B cell (primary cell): ENCODE measurements at regions not wholly inside any gene's neighbourhood (a gene's known extent, or its start where the extent isn't known, plus 50 kb on each side); places are given as distances from the start of the nearest gene placed in this dataset.

Experiments
- ATAC-seq: fragments of 200-7000 bp; cut with Tn5 transposase; one replicate; pipeline ENCODE4 v1.10.0; 2021; ENCODE audit warnings: low read depth, mild to moderate bottlenecking, moderate number of reproducible peaks, moderate library complexity
- CTCF ChIA-PET: fragments of 350-600 bp; sonication (Branson Sonifier 250); formaldehyde crosslinking; loops from one replicate; lab custom pipeline; 2021; ENCODE audit warnings: antibody characterized with exemption, inconsistent platforms; lab: Charles Lee
- POLR2A ChIA-PET: fragments of 350-600 bp; sonication (Branson Sonifier 250); formaldehyde crosslinking; loops from one replicate; lab custom pipeline; 2021; ENCODE audit warnings: antibody characterized with exemption; lab: Charles Lee
- DNase-seq: peaks from one replicate; pipeline ENCODE4 v3.0.0; 2013
- H2AFZ ChIP-seq: 2 replicates; pipeline ENCODE4 v1.6.1; 2012; ENCODE audit warnings: mild to moderate bottlenecking, low read depth, low read length; ENCODE audit not compliant: insufficient read depth, poor library complexity, severe bottlenecking
- H3K27ac ChIP-seq, 2 donors: 1 replicate in 1 of 2; 2 replicates in 1 of 2; pipeline ENCODE4 v1.5.1; 2012 to 2013; ENCODE audit warnings: low read length in 2 of 2, mild to moderate bottlenecking in 2 of 2, moderate library complexity in 1 of 2
- H3K27me3 ChIP-seq, 4 experiments: fragments of 200-600 bp in 1 of 4; sonication (generic) in 1 of 4; replicated peaks in 1 of 4; 1 replicate in 2 of 4; 2 replicates in 2 of 4; pipeline versions ENCODE4 v1.6.1 to v1.7.0; 2013 to 2016; ENCODE audit warnings: low read length in 3 of 4, mild to moderate bottlenecking in 2 of 4, mixed read lengths in 1 of 4, moderate library complexity in 1 of 4; ENCODE audit not compliant: insufficient read depth in 4 of 4, control insufficient read depth in 3 of 4; ENCODE audit errors: control extremely low read depth in 1 of 4
- H3K36me3 ChIP-seq, 2 experiments: replicated peaks in 1 of 2; 1 replicate in 1 of 2; 2 replicates in 1 of 2; pipeline versions ENCODE4 v1.6.1 to v1.7.1; 2013; ENCODE audit warnings: low read length in 1 of 2; ENCODE audit not compliant: insufficient read depth in 2 of 2, control insufficient read depth in 1 of 2; ENCODE audit errors: control extremely low read depth in 1 of 2, extremely low read depth in 1 of 2
- H3K4me1 ChIP-seq, 2 donors: fragments of 200-600 bp in 1 of 2; sonication (generic) in 1 of 2; 1 replicate in 1 of 2; 2 replicates in 1 of 2; pipeline versions ENCODE4 v1.5.1 to v1.6.1; 2013 to 2017; ENCODE audit warnings: low read length in 2 of 2; ENCODE audit not compliant: control insufficient read depth in 2 of 2, insufficient read depth in 2 of 2
- H3K4me2 ChIP-seq: replicated peaks from 2 replicates; pipeline ENCODE3; 2012; ENCODE audit warnings: mild to moderate bottlenecking, low read depth, low read length; ENCODE audit not compliant: poor library complexity, severe bottlenecking
- H3K4me3 ChIP-seq, 5 experiments: fragments of 200-600 bp in 1 of 5; sonication (generic) in 1 of 5; 1 replicate in 3 of 5; 2 replicates in 2 of 5; pipeline versions ENCODE4 v1.5.1 to v1.7.0; 2011 to 2016; ENCODE audit warnings: low read length in 4 of 5, mild to moderate bottlenecking in 4 of 5, low read depth in 2 of 5, control low read depth in 1 of 5, moderate library complexity in 1 of 5; ENCODE audit not compliant: insufficient read depth in 1 of 5; ENCODE audit errors: control extremely low read depth in 1 of 5, extremely low read depth in 1 of 5
- H3K79me2 ChIP-seq: fragments of 200-600 bp; sonication (generic); one replicate; pipeline ENCODE4 v1.6.0; 2016; ENCODE audit warnings: low read length; ENCODE audit not compliant: control insufficient read depth, insufficient read depth
- H3K9ac ChIP-seq: fragments of 200-600 bp; sonication (generic); 2 replicates; pipeline ENCODE4 v1.6.1; 2017; ENCODE audit warnings: mild to moderate bottlenecking, low read length, moderate library complexity
- H3K9me3 ChIP-seq, 3 donors: one replicate each; pipeline versions ENCODE4 v1.6.1 to v1.7.1; 2013; ENCODE audit warnings: low read length in 2 of 3; ENCODE audit not compliant: control insufficient read depth in 2 of 3, insufficient read depth in 1 of 3; ENCODE audit errors: control extremely low read depth in 1 of 3
- H4K20me1 ChIP-seq: 2 replicates; pipeline ENCODE4 v1.6.0; 2012; ENCODE audit warnings: mild to moderate bottlenecking, low read length; ENCODE audit not compliant: insufficient read depth, control insufficient read depth, poor library complexity, severe bottlenecking
- H3K27ac Mint-ChIP-seq: one replicate; pipeline ENCODE4 v1.8.0; 2021; ENCODE audit warnings: mixed read lengths
- H3K27me3 Mint-ChIP-seq: one replicate; pipeline ENCODE4 v1.8.0; 2021; ENCODE audit warnings: mixed read lengths
- H3K4me1 Mint-ChIP-seq: one replicate; pipeline ENCODE4 v1.8.0; 2021; ENCODE audit warnings: mixed read lengths
- H3K4me3 Mint-ChIP-seq: one replicate; pipeline ENCODE4 v1.8.0; 2021; ENCODE audit warnings: mixed read lengths
- H3K9me3 Mint-ChIP-seq: one replicate; pipeline ENCODE4 v1.8.0; 2022; ENCODE audit warnings: mixed read lengths; ENCODE audit not compliant: insufficient read depth
- EZH2 ChIP-seq: IDR thresholded peaks from 2 replicates; pipeline ENCODE4 v1.6.1; 2012; ENCODE audit warnings: borderline replicate concordance, low read depth, mild to moderate bottlenecking, moderate library complexity, low read length; ENCODE audit not compliant: insufficient read depth, poor library complexity, severe bottlenecking
- WGBS: methylation state at CpG from one replicate; pipeline ENCODE4 v1.1.5; 2013; ENCODE audit warnings: missing lambda C conversion rate; ENCODE audit not compliant: insufficient coverage; 5-methylcytosine and 5-hydroxymethylcytosine counted together
- intact Hi-C: fragments of 100-400 bp; cut with micrococcal nuclease; formaldehyde crosslinking; loops from one replicate; pipeline ENCODE4 v1.10.0; 2022
- TF ChIP-seq, protein P1 (sequence below): fragments of 200-600 bp; IDR thresholded peaks from one replicate; pipeline ENCODE4 v1.8.0; 2022; ENCODE audit warnings: antibody characterized with exemption, mild to moderate bottlenecking

DNA sequence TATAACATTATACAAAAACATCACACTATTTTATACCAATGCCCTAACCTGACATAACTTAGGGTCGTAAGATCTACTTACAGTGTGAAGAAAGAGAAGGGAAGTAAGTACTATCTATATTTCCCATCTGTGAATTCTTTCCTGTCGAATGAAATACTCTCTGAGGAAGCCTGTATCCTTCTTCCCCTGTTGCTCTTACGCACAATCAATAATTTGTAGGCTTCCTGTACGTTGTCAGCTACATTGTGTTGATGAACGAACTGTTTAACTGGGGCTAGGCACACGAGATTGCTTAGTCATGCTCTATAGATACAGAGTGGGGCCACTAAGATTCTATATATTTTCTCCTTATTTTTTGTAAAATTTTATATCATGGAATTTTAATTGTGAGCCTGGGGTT is 1125.0 kb upstream of the CELF4 start:
- CTCF ChIA-PET, result no interaction called here
- no peaks in the 10 kb centered on the region for H3K9me3 ChIP-seq
- no peaks in the 10 kb centered on the region for H4K20me1 ChIP-seq
- no peaks in the 10 kb centered on the region for H3K27me3 ChIP-seq
- H3K9ac ChIP-seq, result no peak overlapping the region
- H3K4me1 ChIP-seq, result no peaks in the 10 kb centered on the region
- H3K79me2 ChIP-seq, result no peaks in the 10 kb centered on the region
- H3K4me3 Mint-ChIP-seq, result no peak overlapping the region
- WGBS, result no CpG with 5 or more reads among the region's 6 CpGs
- peaks cover 3% of the 10 kb centered on the region for H3K9me3 Mint-ChIP-seq
- H2AFZ ChIP-seq, result no peak overlapping the region
- intact Hi-C loops, result no loop called here
- no peak for DNase-seq
- TF ChIP-seq EZH2, result no peak
- TF ChIP-seq, protein P1, sequence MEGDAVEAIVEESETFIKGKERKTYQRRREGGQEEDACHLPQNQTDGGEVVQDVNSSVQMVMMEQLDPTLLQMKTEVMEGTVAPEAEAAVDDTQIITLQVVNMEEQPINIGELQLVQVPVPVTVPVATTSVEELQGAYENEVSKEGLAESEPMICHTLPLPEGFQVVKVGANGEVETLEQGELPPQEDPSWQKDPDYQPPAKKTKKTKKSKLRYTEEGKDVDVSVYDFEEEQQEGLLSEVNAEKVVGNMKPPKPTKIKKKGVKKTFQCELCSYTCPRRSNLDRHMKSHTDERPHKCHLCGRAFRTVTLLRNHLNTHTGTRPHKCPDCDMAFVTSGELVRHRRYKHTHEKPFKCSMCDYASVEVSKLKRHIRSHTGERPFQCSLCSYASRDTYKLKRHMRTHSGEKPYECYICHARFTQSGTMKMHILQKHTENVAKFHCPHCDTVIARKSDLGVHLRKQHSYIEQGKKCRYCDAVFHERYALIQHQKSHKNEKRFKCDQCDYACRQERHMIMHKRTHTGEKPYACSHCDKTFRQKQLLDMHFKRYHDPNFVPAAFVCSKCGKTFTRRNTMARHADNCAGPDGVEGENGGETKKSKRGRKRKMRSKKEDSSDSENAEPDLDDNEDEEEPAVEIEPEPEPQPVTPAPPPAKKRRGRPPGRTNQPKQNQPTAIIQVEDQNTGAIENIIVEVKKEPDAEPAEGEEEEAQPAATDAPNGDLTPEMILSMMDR, result no peak
- no peak for ATAC-seq
- H3K4me3 ChIP-seq, result no peak overlapping the region
- H3K27me3 Mint-ChIP-seq, result no peaks in the 10 kb centered on the region
- no peaks in the 10 kb centered on the region for H3K36me3 ChIP-seq
- H3K4me2 ChIP-seq, result no peak overlapping the region
- H3K27ac Mint-ChIP-seq, result no peak overlapping the region
- H3K27ac ChIP-seq, result no peak overlapping the region
- no peaks in the 10 kb centered on the region for H3K4me1 Mint-ChIP-seq
- POLR2A ChIA-PET, result no interaction called here

GRCh38 chr18:38688416-38688815 is 1122.8 kb upstream of the CELF4 start:
- H3K9ac ChIP-seq, result no peak overlapping the region
- no peaks in the 10 kb centered on the region for H3K27me3 ChIP-seq
- Mint-ChIP-seq H3K9me3 (peaks cover 3% of the 10 kb centered on the region), H3K27me3 (no peaks in the 10 kb centered on the region), H3K4me1 (no peaks in the 10 kb centered on the region), H3K27ac (no peak overlapping the region), H3K4me3 (no peak overlapping the region)
- H2AFZ ChIP-seq, result no peak overlapping the region
- no peak overlapping the region for H3K27ac ChIP-seq
- H3K4me2 ChIP-seq, result no peak overlapping the region
- no peaks in the 10 kb centered on the region for H3K9me3 ChIP-seq
- CTCF ChIA-PET, result no interaction called here
- no peaks in the 10 kb centered on the region for H3K79me2 ChIP-seq
- POLR2A ChIA-PET, result no interaction called here
- intact Hi-C loops, result no loop called here
- ATAC-seq (no peak), DNase-seq (no peak)
- no peaks in the 10 kb centered on the region for H3K4me1 ChIP-seq
- no peak overlapping the region for H3K4me3 ChIP-seq
- H3K36me3 ChIP-seq, result no peaks in the 10 kb centered on the region
- TF ChIP-seq, protein P1, result no peak
- no peak for TF ChIP-seq EZH2
- no CpG with 5 or more reads among the region's 1 CpG for WGBS
- H4K20me1 ChIP-seq, result no peaks in the 10 kb centered on the region
